PC-9 (cell line): ENCODE measurements at regions not wholly inside any gene's neighbourhood (a gene's known extent, or its start where the extent isn't known, plus 50 kb on each side); places are given as distances from the start of the nearest gene placed in this dataset.

Experiments used
- EZH2 ChIP-seq: fragments of 200-600 bp; sonication (generic); IDR thresholded peaks from 2 replicates; pipeline ENCODE4 v1.8.0; 2017; ENCODE audit warnings: antibody characterized with exemption, low read depth
- TF ChIP-seq, protein P1 (sequence below): fragments of 200-600 bp; sonication (generic); conservative IDR thresholded peaks from 2 replicates; pipeline ENCODE4 v1.6.1; 2017; ENCODE audit warnings: mixed run types, antibody characterized with exemption, mild to moderate bottlenecking, moderate library complexity

DNA sequence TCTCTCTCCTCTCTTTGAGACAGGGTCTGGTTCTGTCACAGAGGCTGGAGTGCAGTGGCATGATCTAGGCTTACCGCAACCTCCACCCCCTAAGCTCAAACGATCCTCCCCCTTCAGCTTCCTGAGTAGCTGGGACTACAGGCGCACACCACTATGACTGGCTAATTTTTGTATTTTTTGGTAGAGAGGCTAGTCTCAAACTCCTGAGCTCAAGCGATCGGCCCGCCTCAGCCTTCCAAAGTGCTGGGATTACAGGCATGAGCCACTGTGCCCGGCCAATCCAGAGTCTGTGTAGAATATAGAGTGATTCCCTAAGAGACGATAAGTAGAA, 65.8 kb upstream of the RPH3AL start:
- TF ChIP-seq, protein P1, sequence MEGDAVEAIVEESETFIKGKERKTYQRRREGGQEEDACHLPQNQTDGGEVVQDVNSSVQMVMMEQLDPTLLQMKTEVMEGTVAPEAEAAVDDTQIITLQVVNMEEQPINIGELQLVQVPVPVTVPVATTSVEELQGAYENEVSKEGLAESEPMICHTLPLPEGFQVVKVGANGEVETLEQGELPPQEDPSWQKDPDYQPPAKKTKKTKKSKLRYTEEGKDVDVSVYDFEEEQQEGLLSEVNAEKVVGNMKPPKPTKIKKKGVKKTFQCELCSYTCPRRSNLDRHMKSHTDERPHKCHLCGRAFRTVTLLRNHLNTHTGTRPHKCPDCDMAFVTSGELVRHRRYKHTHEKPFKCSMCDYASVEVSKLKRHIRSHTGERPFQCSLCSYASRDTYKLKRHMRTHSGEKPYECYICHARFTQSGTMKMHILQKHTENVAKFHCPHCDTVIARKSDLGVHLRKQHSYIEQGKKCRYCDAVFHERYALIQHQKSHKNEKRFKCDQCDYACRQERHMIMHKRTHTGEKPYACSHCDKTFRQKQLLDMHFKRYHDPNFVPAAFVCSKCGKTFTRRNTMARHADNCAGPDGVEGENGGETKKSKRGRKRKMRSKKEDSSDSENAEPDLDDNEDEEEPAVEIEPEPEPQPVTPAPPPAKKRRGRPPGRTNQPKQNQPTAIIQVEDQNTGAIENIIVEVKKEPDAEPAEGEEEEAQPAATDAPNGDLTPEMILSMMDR = no peak
- TF ChIP-seq EZH2 = no peak
